Thymus (tissue), 11 donors: ENCODE measurements at regions not wholly inside any gene's neighbourhood (a gene's known extent, or its start where the extent isn't known, plus 50 kb on each side); places are given as distances from the start of the nearest gene placed in this dataset.

Experiments used
- DNase-seq, 9 donors: peaks; one replicate each; pipeline ENCODE4 v3.0.0-alpha.2; 2013; ENCODE audit warnings: low spot score in 9 of 9, low read depth in 6 of 9, missing footprints in 1 of 9
- H3K27ac ChIP-seq, 2 donors: one replicate each; pipeline ENCODE4 v1.5.1; 2013; ENCODE audit warnings: control low read depth in 1 of 2, low read depth in 1 of 2, low read length in 1 of 2, mild to moderate bottlenecking in 1 of 2, moderate library complexity in 1 of 2
- H3K27me3 ChIP-seq, 2 donors: one replicate each; pipeline ENCODE4 v1.5.1; 2013; ENCODE audit warnings: low read length in 1 of 2; ENCODE audit not compliant: control insufficient read depth in 2 of 2, insufficient read depth in 1 of 2
- H3K36me3 ChIP-seq, 2 donors: one replicate each; pipeline ENCODE4 v1.5.1; 2013; ENCODE audit warnings: low read length in 1 of 2, mild to moderate bottlenecking in 1 of 2, moderate library complexity in 1 of 2; ENCODE audit not compliant: control insufficient read depth in 2 of 2, insufficient read depth in 2 of 2
- H3K4me1 ChIP-seq, 2 donors: one replicate each; pipeline ENCODE4 v1.5.1; 2013; ENCODE audit warnings: low read length in 2 of 2; ENCODE audit not compliant: control insufficient read depth in 2 of 2, insufficient read depth in 2 of 2
- H3K4me3 ChIP-seq, 2 donors: one replicate each; pipeline ENCODE4 v1.5.1; 2013; ENCODE audit warnings: low read length in 2 of 2, control low read depth in 1 of 2, mild to moderate bottlenecking in 1 of 2
- H3K9me3 ChIP-seq, 2 donors: one replicate each; pipeline ENCODE4 v1.5.1; 2013; ENCODE audit warnings: low read length in 1 of 2, mild to moderate bottlenecking in 1 of 2; ENCODE audit not compliant: control insufficient read depth in 2 of 2, insufficient read depth in 1 of 2
- WGBS: extraction: QIAGEN DNeasy Blood & Tissue Kit; methylation state at CpG from one replicate; pipeline ENCODE4 v1.1.7; 2013; 5-methylcytosine and 5-hydroxymethylcytosine counted together
- donor health status: healthy.

DNA sequence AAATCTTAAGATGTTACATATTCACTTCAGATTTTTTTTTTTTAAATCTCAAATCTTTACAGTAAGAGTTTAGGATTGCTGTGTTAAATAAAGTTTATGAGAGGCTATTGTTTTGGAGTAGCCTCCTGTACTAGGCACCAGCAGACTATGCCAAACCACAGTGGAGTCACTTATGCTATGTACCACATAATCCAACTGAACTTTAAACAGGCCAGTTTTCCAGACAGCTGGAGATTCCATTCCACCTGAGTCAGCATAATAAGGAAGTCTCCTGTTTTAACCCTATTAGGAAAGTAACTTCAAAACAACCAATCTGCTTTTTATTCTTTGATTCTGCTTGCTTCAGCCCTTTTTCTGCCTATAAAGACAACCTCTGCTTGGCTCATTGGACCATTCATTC, 205.2 kb downstream of the CSNK1G3 start:
- H3K4me1 ChIP-seq, result no peaks in the 10 kb centered on the region
- no peak overlapping the region for H3K27ac ChIP-seq
- H3K36me3 ChIP-seq, result no peaks in the 10 kb centered on the region
- H3K27me3 ChIP-seq, result no peaks in the 10 kb centered on the region
- H3K4me3 ChIP-seq, result no peak overlapping the region
- H3K9me3 ChIP-seq, result no peaks in the 10 kb centered on the region
- DNase-seq, result no peak

DNA sequence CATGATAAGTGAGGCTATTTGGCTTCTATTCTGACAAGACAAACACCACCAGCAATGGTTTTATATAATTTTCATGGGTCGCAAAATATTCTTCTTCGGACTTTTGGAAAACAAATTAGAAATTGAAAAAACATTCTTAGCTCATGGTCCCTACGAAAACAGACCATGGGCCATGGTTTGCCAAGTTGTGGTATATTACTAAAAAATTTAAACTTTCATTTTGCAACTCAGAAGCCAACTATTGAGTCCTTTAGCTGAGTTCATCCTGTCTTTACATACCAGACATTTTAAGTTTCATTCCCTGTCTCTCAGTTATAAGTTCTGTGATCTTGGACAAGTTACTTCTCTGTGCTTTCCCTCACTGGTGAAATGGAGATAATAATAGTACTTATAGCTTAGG, 198.1 kb downstream of the CSNK1G3 start:
- Histone ChIP-seq H3K27me3 (no peaks in the 10 kb centered on the region), H3K9me3 (no peaks in the 10 kb centered on the region), H3K36me3 (no peaks in the 10 kb centered on the region), H3K27ac (no peak overlapping the region), H3K4me1 (no peaks in the 10 kb centered on the region), H3K4me3 (no peak overlapping the region)
- 92% methylated on average over 3 of the region's 3 CpGs for WGBS
- DNase-seq, result no peak

DNA sequence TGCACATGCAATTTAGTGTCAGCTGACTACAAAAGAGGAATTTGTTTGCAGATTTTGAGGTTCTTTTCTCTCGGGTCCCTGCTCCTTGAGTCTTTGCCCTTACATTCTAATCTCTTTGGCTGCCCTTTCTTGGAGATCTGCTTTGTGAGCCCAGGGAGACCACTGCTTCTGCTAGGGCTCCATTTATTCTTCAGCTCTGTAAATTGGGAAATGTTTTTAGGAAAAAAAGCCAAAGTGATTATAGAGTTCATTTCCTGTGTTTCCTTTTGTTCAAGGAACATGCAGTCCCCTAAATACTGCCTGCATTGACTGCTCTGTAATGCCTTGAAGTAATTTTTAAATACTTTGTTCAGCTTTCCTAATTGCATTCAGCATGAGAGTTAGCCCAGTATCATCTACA, 197.4 kb downstream of the CSNK1G3 start:
- no peak for DNase-seq
- WGBS, result 84% methylated on average over 1 of the region's 1 CpG

DNA sequence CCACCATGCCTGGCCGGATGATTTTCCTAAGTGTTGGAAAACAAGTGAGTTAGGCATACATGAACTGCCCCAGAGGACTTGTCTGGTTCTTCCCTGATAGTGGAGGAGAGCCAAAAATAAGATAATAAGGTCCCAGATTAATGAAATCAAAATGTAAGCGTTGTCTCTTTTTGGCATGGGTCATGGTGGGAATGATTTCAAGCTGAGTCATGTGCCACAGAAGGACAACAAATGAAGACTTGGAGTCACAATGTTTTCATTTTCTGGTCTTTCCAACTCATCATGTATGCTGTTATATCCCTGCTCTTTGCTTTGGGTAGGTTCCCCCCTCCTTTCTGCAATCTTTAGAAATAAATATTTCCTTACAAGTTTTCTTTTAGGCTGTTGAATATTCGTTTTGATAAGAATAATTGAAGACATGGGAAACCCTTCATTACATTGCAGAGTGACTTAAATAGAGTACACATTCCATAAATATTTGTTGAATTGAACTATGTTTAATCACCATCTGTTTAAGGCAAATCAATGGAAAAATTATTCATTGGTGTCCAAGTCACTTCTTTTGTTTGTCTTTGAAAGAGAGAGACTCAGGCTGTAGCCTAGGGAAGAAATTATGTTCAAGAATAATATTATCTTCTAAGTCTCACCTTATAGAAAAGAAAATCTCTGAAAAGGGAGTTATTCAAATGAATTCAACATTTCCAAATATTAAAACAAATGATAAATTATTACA, 196.3 kb downstream of the CSNK1G3 start:
- Histone ChIP-seq H3K9me3 (no peaks in the 10 kb centered on the region), H3K27ac (no peak overlapping the region), H3K4me1 (no peaks in the 10 kb centered on the region), H3K36me3 (no peaks in the 10 kb centered on the region), H3K4me3 (no peak overlapping the region), H3K27me3 (no peaks in the 10 kb centered on the region)
- 60% methylated on average over 3 of the region's 3 CpGs for WGBS
- DNase-seq, result no peak

More for the DNA sequence above, 197.4 kb downstream of the CSNK1G3 start:
- H3K9me3 ChIP-seq, result no peaks in the 10 kb centered on the region
- no peaks in the 10 kb centered on the region for H3K4me1 ChIP-seq
- H3K4me3 ChIP-seq, result no peak overlapping the region
- H3K27me3 ChIP-seq, result no peaks in the 10 kb centered on the region
- H3K36me3 ChIP-seq, result no peaks in the 10 kb centered on the region
- no peak overlapping the region for H3K27ac ChIP-seq

DNA sequence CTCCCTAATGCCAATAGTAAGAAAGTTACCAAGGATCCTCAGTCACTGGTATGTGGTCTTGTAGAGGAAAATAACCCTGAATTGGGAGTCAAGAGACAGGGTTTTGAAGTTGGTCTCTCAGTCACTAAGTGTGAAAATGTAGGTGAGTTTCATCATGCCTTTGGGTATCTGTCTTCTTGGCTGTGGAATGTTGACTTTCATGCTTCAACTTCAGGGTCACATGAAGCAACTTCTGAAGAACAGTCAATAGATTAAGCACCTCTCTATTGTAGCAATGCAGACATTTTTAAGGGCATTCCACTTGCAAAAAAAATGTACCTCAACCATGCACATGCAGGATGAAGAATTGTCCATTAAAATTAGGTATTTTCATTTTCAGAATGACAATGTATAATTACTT, 194.6 kb downstream of the CSNK1G3 start:
- no peak for DNase-seq
- Histone ChIP-seq H3K4me3 (no peak overlapping the region), H3K9me3 (no peaks in the 10 kb centered on the region), H3K27me3 (no peaks in the 10 kb centered on the region), H3K36me3 (no peaks in the 10 kb centered on the region), H3K4me1 (no peaks in the 10 kb centered on the region), H3K27ac (no peak overlapping the region)

DNA sequence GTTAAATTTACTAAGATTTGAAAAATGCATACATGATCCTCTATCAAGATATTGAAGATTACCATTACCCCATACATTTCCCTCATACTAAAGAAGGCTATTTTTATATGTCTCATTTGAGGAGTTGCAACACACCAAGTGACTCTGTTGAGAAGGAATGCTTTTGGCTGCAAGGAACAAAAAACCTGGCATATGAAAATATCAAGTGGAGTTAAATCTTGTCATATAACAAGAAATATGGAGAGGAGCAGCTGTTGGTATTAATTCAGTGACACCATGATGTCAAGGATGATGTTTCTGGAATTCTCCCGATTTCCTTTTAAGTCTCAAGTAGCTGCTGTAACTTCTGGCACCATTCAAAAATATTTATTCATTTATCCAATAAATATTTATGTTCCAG, 193.8 kb downstream of the CSNK1G3 start:
- Histone ChIP-seq H3K27ac (no peak overlapping the region), H3K4me1 (no peaks in the 10 kb centered on the region), H3K27me3 (no peaks in the 10 kb centered on the region), H3K36me3 (no peaks in the 10 kb centered on the region), H3K9me3 (no peaks in the 10 kb centered on the region), H3K4me3 (no peak overlapping the region)
- whole genome bisulfite sequencing, result 96% methylated on average over 1 of the region's 1 CpG
- no peak for DNase-seq

DNA sequence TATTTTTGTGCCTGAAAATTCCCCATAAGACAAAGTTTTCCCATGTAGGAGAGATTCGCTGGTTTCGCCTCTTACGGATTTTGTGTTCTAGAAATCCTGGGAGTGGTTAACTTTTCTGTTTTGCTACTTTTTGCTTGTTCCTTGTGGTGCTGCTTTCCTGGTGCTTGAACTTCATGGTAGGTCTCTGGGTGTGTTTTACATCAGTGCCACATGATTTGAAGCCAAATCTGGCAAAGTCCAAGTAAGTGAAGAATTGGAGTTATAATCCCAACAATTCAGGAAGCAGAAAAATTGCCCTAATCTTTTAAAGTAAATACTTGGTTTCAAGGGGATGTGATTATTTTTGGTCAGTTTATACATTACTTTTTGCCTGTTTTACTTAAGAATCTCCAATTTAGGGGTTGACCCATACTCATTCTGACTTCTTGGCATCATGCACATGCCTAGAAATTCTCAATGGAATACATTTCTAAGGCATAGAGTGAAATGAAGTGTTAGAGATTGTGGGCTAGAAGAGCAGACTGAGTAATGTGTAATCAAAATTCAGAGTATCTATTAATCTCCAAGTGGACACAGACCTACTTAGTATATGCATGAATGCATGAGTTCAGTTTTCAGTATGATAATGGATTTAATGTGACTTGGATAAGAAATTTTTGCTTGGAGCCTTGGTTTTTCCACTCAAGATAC, 189.7 kb downstream of the CSNK1G3 start:
- 99% methylated on average over 3 of the region's 3 CpGs for WGBS

DNA sequence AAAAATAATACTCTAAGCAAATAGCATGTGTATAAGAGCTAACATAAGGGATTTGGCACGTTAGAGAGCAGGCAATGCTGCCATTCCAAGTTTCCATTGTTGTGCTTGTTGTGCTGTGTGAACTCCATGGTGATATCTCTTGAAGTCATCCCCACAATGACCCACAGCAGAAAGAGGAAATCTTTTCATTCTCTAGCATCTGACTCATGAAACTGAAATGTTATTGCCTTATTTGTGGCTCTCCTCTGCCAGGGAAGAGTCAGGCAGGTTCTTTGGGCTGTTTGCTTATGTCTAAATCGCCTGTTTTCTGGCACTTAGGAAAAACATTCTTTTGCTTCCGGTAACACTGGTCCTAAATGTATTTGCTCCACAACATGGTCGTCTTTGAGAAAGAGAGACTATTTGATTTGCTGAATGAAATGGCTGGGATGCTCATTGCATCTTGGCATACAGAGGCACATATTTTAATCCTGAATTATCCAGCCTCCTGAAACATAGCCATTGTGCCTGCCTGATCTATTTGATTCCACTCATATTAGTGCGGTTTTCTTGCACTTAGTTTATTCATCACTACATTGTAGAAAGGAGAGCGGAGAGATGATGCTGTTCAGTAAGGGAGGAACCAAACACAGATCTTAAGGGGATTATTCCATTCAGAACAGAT, 188.8 kb downstream of the CSNK1G3 start:
- Histone ChIP-seq H3K27ac (no peak overlapping the region), H3K4me1 (no peaks in the 10 kb centered on the region), H3K9me3 (no peaks in the 10 kb centered on the region), H3K4me3 (no peak overlapping the region), H3K36me3 (no peaks in the 10 kb centered on the region), H3K27me3 (no peaks in the 10 kb centered on the region)
- 93% methylated on average over 6 of the region's 6 CpGs for WGBS
- no peak for DNase-seq

More for the DNA sequence above, 189.7 kb downstream of the CSNK1G3 start:
- Histone ChIP-seq H3K4me3 (no peak overlapping the region), H3K27ac (no peak overlapping the region), H3K27me3 (no peaks in the 10 kb centered on the region), H3K4me1 (no peaks in the 10 kb centered on the region), H3K36me3 (no peaks in the 10 kb centered on the region), H3K9me3 (no peaks in the 10 kb centered on the region)
- no peak for DNase-seq

DNA sequence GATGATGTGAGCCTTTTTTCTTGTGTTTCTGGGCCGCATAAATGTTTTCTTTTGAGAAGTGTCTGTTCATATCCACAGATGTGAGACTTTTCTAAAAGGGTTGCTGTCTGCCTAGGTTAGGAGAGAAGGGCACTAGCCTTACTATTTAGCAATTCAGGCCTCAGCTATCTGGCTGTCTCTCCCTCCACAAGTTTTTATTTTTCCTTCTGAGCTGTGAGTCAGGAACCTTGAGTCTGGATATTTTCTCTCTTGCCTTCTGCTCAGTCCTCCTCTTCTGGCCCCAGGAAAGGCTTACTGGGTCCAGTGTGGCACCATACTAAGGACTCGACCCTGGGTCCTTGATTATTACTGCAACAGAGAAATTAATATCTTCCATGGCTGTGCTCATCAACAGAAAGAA, 187.6 kb downstream of the CSNK1G3 start:
- H3K4me1 ChIP-seq, result no peaks in the 10 kb centered on the region
- H3K9me3 ChIP-seq, result no peaks in the 10 kb centered on the region
- no peaks in the 10 kb centered on the region for H3K27me3 ChIP-seq
- no peak for DNase-seq
- H3K27ac ChIP-seq, result no peak overlapping the region
- no peak overlapping the region for H3K4me3 ChIP-seq
- H3K36me3 ChIP-seq, result no peaks in the 10 kb centered on the region
- 89% methylated on average over 2 of the region's 2 CpGs for WGBS
